Activated naive CD4-positive, alpha-beta T cell treated with anti-CD3 and anti-CD28 coated beads, Interleukin-2, amount 50 U/mL, for 24 hours (primary cell): ENCODE measurements at regions not wholly inside any gene's neighbourhood (a gene's known extent, or its start where the extent isn't known, plus 50 kb on each side); places are given as distances from the start of the nearest gene placed in this dataset.
"Not testable (repeated sequence)": the region's sequence is repeated elsewhere in the genome, so short reads cannot be mapped to it uniquely, and the experiment has no call there.

Experiments used
- H3K27ac Mint-ChIP-seq: one replicate; pipeline ENCODE4 v1.8.0; 2021; ENCODE audit warnings: mild to moderate bottlenecking, mixed read lengths
- H3K27me3 Mint-ChIP-seq: one replicate; pipeline ENCODE4 v1.8.0; 2021; ENCODE audit warnings: mixed read lengths
- H3K36me3 Mint-ChIP-seq: one replicate; pipeline ENCODE4 v1.8.0; 2021; ENCODE audit warnings: mixed read lengths
- H3K4me1 Mint-ChIP-seq: one replicate; pipeline ENCODE4 v1.8.0; 2021; ENCODE audit warnings: mixed read lengths
- H3K4me3 Mint-ChIP-seq: one replicate; pipeline ENCODE4 v1.8.0; 2021; ENCODE audit warnings: mild to moderate bottlenecking, mixed read lengths
- H3K9me3 Mint-ChIP-seq: one replicate; pipeline ENCODE4 v1.8.0; 2021; ENCODE audit warnings: mixed read lengths

DNA sequence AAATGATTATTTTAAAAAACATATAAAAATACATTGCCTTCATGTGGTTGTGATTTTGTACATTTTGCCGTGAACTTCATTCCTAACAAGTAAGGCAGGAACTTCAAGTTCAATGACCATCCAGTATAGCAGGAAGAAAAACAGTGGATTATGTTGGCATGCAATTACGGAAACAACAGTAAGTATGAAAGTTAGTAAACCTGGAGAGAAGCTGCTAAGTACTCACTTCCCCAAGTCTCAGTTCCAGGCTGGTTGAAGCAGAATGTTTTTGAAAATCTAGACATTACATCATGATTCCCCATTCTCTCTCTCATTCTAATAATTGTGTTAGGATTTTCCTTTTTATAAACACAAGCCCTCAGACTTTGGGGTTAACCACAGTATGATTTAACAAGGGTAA is 987.1 kb upstream of the KLHL29 start:
- no peak overlapping the region for H3K4me3 Mint-ChIP-seq
- peaks cover 4% of the 10 kb centered on the region for H3K9me3 Mint-ChIP-seq
- no peaks in the 10 kb centered on the region for H3K36me3 Mint-ChIP-seq
- no peaks in the 10 kb centered on the region for H3K4me1 Mint-ChIP-seq
- H3K27me3 Mint-ChIP-seq = no peaks in the 10 kb centered on the region
- no peak overlapping the region for H3K27ac Mint-ChIP-seq

DNA sequence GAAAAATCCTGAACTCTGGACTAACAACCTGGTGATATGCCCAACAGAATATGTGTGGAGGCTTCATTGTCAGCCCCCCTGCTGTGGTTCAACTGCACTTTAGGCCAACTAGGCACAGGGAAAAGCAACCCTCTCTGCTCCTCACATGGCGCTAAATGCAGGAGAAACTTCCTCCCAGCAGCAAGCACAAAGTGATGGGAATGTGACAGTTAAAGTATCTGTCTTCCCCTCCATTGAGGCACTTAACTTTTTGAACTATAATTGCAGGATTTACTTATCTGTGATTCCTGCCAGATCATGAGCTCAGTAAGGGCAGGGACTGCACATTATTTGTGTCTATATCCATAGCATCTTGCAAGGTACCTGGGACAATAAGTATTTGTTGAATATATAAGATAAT is 981.2 kb upstream of the KLHL29 start:
- Mint-ChIP-seq H3K27me3 (no peaks in the 10 kb centered on the region), H3K27ac (no peak overlapping the region), H3K4me3 (no peak overlapping the region), H3K9me3 (peaks cover 8% of the 10 kb centered on the region), H3K36me3 (no peaks in the 10 kb centered on the region), H3K4me1 (no peaks in the 10 kb centered on the region)

DNA sequence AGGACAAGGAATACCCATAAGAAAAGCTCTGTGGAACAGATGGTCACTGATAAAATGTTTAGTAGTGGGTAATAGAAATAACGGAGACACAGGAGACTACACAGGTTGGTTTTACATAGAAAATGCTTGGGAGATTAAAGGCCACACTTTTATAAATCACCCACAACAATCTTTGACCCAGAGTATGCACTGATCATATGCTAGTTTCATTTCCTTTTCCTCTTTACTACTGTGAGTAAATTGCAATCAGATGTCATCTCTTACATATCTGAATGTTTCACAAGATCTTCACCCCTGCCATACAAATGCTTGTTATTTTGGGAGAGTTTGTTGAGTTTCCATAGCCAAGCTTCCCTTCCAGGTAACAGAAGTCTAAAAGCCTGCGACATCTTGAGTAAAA is 978.4 kb upstream of the KLHL29 start:
- peaks cover 8% of the 10 kb centered on the region for H3K9me3 Mint-ChIP-seq

DNA sequence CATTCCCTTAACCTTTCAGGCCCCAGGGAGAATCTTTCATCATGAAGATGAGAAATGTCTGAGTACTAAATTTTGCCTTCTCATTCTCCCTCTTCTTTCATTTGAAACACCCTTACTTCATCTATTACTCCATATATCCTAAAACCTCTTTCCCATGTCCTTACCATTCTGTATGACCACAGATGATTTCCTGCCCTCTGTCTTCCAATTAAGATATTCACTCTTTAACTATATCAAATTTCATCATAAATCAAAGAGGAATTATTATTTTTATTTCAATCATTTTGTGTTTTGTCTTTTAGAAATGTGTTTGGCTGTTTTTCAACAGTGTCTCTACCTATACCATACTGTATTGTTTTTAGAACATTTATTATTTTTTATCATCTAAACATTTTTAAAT is 964.9 kb upstream of the KLHL29 start:
- peaks cover 1% of the 10 kb centered on the region for H3K36me3 Mint-ChIP-seq
- H3K4me1 Mint-ChIP-seq = no peaks in the 10 kb centered on the region
- H3K27ac Mint-ChIP-seq = no peak overlapping the region
- no peak overlapping the region for H3K4me3 Mint-ChIP-seq
- H3K27me3 Mint-ChIP-seq = no peaks in the 10 kb centered on the region
- H3K9me3 Mint-ChIP-seq = peaks cover 20% of the 10 kb centered on the region

More for the DNA sequence above, 978.4 kb upstream of the KLHL29 start:
- H3K36me3 Mint-ChIP-seq = no peaks in the 10 kb centered on the region
- no peak overlapping the region for H3K27ac Mint-ChIP-seq
- no peaks in the 10 kb centered on the region for H3K4me1 Mint-ChIP-seq
- H3K27me3 Mint-ChIP-seq = no peaks in the 10 kb centered on the region
- no peak overlapping the region for H3K4me3 Mint-ChIP-seq

DNA sequence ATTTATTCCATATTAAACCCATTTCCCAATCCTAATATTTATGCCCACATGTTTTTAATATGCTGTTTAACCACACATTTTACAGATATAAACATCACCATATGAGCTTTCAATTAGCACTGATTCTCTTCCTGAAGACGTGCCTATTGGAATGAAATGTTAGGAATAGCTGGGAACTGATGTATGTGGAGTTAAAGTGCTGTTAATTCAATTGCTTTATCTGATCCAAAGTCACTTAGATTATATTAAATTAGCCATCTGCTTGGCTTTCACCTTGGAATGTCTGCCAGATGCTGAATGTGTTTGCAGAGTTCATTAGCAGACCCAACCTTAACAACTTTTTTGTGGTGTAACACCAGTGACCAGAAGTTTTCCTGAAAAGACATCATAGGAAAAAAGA is 942.9 kb upstream of the KLHL29 start:
- no peaks in the 10 kb centered on the region for H3K36me3 Mint-ChIP-seq
- peaks cover under 1% of the 10 kb centered on the region for H3K9me3 Mint-ChIP-seq
- H3K4me3 Mint-ChIP-seq = no peak overlapping the region
- H3K27ac Mint-ChIP-seq = no peak overlapping the region
- H3K4me1 Mint-ChIP-seq = no peaks in the 10 kb centered on the region
- H3K27me3 Mint-ChIP-seq = no peaks in the 10 kb centered on the region

DNA sequence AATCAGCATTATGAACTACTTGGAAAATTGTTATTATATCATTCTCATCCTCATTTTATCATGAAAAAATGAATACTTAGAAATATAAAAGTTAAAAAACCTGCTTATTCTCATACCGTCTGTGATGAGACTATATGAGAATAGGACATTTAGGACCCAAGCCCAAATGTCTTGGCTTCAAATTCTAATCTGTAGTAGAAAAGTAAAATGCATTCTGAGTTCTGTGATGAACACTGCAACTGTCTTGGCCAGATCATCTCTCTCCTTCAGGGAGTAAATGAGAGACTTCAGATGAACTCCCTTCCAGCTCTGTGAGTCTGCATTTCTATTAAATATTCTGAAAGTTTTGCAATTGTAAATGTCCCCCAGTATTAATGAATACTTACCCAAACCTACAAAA is 940.7 kb upstream of the KLHL29 start:
- Mint-ChIP-seq H3K27ac (no peak overlapping the region), H3K4me3 (no peak overlapping the region), H3K9me3 (peaks cover 9% of the 10 kb centered on the region), H3K27me3 (no peaks in the 10 kb centered on the region), H3K4me1 (no peaks in the 10 kb centered on the region), H3K36me3 (no peaks in the 10 kb centered on the region)

DNA sequence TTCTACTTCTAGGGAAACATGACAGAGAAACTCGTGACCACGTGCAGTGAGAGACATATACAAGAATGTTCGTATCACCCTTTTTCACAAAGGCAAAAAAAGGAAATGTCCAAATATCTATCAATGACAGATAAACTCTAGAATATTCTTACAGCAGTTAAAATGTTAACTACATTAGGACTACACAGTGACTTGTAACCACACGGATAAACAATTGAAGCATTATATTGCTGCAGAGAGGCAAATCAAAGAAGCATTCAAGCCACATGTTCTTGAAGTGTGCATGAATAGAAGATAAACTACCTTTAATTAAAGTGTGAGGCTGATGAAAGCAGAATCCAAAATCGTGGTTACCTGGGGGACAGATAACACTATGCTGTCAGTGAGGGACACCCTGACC is 935.3 kb upstream of the KLHL29 start:
- H3K4me1 Mint-ChIP-seq = no peaks in the 10 kb centered on the region
- H3K27ac Mint-ChIP-seq = no peak overlapping the region
- H3K27me3 Mint-ChIP-seq = no peaks in the 10 kb centered on the region
- H3K36me3 Mint-ChIP-seq = no peaks in the 10 kb centered on the region
- H3K4me3 Mint-ChIP-seq = no peak overlapping the region
- peaks cover 9% of the 10 kb centered on the region for H3K9me3 Mint-ChIP-seq

DNA sequence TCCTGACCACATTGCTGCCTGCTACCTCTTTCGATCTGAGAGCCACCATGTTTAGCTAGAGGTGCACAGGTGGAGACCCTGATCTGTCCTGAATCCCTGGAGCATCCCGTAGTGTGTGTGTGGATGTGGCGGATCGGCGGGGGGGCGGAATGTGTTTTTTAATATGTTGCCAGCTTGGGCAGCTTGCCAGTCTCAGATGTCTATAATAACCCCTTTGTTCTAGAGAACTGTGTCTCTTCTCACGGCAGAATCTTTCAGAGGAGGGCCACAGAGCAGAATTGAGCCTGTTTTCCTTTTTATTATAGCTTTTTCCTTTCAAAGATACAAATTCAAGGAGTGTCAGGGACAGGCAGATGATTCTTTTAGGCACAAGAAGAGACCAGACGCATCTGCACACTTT is 934.1 kb upstream of the KLHL29 start:
- Mint-ChIP-seq H3K9me3 (peaks cover 9% of the 10 kb centered on the region), H3K4me1 (no peaks in the 10 kb centered on the region), H3K27ac (no peak overlapping the region), H3K36me3 (no peaks in the 10 kb centered on the region), H3K4me3 (no peak overlapping the region), H3K27me3 (no peaks in the 10 kb centered on the region)

DNA sequence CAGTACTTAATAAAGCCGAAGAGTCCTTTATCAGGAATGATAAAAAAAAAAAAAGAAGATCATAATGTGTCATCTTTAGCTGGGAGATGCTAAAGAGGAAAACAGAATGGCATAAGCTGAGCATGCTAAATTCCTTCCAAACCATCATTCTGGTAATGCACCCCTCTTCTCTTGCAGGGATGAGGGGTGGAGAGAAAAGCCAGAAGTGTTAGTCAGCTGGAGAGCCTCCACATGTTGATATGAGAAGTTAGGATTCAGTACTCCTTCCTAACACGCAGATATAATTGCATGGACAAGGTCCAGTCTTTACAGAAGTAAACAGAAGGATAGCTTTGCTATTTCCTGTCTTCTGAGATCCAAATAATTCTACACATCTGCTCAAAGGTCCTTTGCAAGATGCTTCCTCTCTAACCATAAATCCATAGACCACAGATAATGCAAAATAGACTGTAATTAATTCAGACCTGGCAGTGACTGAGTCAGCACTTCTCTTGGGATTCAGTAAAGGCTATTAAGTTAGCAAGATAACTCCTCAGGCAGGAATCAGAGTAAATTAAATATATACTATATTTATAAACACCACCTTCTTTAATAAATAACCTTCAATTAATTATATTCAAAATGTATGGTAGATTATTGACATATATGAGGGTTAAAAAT is 930.0 kb upstream of the KLHL29 start:
- Mint-ChIP-seq H3K36me3 (no peaks in the 10 kb centered on the region), H3K4me1 (no peaks in the 10 kb centered on the region), H3K27me3 (no peaks in the 10 kb centered on the region), H3K27ac (no peak overlapping the region), H3K9me3 (no peaks in the 10 kb centered on the region), H3K4me3 (no peak overlapping the region)

DNA sequence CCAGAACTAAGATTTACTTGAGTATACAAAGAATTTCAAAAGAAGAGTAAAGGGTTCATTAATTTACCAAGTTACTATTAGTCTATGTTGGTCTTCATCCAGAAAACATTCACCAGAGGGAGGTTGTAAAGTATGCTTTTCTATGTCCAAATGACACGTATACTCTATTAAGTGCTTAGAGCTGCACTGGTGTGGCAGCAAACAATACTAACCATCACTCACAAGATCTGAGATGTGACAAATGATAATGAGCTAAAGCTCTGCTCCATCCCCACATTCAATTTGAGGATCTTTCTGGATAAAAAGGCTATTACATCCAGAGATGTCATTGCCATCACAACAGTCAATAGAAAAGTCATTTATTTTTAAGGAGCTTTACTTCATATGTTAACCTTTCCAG is 926.5 kb upstream of the KLHL29 start:
- Mint-ChIP-seq H3K36me3 (no peaks in the 10 kb centered on the region), H3K4me1 (no peaks in the 10 kb centered on the region), H3K27me3 (no peaks in the 10 kb centered on the region), H3K4me3 (no peak overlapping the region), H3K27ac (no peak overlapping the region), H3K9me3 (no peaks in the 10 kb centered on the region)

DNA sequence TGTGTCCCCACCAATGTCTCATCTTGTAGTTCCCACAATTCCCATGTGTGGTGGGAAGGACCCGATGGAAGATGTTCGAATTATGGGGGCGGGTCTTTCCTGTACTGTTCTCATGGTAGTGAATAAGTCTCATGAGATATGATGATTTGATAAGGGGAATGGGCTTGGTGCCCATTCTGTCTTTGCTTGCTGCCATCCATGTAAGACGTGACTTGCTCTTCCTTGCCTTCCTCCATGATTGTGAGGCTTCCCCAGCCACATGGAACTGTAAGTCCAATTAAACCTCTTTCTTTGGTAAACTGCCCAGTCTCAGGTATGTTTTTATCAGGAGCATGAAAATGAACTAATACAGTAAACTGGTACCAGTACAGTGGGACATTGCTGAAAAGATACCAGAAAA is 909.9 kb upstream of the KLHL29 start:
- H3K4me1 Mint-ChIP-seq, H3K27ac Mint-ChIP-seq, H3K9me3 Mint-ChIP-seq, H3K27me3 Mint-ChIP-seq, H3K36me3 Mint-ChIP-seq, H3K4me3 Mint-ChIP-seq: not testable (repeated sequence)

DNA sequence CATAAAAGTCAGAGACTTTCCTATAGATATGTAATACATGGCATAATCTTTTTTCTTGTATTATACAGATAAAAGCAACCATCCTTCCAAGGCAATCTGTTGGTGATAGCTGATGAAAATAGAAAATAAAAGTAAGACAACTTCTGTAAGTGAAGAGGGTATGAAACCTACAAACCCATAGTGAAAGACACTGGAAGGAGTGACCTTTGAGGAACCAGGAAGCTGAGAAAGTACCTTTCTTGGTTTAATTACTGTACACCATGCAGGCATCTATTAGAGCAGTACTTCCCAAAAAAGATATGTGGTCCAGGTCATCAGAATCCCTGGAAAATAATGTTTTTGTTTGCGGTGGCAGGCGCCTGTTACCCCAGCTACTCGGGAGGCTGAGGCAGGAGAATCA is 906.6 kb upstream of the KLHL29 start:
- no peaks in the 10 kb centered on the region for H3K9me3 Mint-ChIP-seq
- H3K4me3 Mint-ChIP-seq = no peak overlapping the region
- no peaks in the 10 kb centered on the region for H3K27me3 Mint-ChIP-seq
- H3K4me1 Mint-ChIP-seq = no peaks in the 10 kb centered on the region
- no peak overlapping the region for H3K27ac Mint-ChIP-seq
- no peaks in the 10 kb centered on the region for H3K36me3 Mint-ChIP-seq

DNA sequence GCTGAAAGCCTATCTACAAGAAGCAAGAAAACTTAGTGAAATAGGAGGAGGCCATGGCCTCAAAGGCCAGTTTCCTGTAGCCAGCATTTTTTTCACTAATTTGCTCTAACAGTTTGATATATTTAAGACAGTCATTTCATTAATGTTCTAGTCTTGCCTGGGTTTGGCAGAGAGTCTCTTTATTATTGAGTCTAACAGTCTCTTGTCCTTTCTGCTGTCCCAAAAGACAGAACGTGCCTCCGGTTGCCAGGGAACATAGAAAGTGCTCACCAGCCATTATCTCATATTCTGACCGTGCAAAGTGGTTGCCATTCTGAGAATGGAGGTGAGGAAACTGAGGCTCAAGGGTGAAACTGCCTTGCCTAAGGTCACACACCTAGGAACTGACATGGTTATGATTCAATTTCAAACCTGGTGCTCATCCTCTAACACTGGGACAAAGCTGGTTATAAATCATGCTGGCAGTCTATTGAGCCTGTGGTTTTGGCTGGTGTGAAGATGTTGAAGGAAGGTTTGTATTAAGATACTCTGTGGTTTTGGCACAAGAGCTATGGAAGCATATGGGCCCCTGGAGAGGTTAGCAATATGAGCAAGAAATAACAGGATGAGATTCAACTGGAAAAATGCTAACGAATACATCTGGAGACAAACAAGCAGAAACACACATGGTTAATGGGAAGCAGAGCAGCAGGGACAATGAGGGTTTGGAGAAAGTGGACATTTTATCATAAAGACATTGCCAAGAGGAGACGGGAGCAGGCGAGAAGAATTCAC is 903.3 kb upstream of the KLHL29 start:
- Mint-ChIP-seq H3K36me3 (no peaks in the 10 kb centered on the region), H3K9me3 (no peaks in the 10 kb centered on the region), H3K4me1 (no peaks in the 10 kb centered on the region), H3K27ac (no peak overlapping the region), H3K4me3 (no peak overlapping the region), H3K27me3 (no peaks in the 10 kb centered on the region)

DNA sequence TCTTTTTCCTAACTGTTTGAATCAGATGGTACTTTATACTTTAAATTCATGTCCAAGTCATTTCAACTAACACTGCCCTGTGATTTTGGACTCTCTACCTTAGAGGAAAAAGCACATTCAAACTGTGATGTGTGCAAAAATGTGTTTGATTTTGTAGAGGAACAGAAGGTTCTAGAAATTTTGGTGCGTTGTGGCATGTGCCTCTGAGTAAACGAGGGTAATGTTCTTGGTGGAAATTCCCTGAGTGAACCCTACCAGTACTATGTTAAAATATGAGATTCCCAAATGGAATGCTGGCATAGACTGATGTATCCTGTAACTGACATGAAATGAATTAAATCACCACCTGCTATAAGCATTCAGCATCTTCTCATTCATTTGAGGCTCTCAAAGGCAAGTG is 901.9 kb upstream of the KLHL29 start:
- H3K36me3 Mint-ChIP-seq = no peaks in the 10 kb centered on the region
- H3K4me3 Mint-ChIP-seq = no peak overlapping the region
- no peak overlapping the region for H3K27ac Mint-ChIP-seq
- H3K27me3 Mint-ChIP-seq = no peaks in the 10 kb centered on the region
- no peaks in the 10 kb centered on the region for H3K9me3 Mint-ChIP-seq
- no peaks in the 10 kb centered on the region for H3K4me1 Mint-ChIP-seq

DNA sequence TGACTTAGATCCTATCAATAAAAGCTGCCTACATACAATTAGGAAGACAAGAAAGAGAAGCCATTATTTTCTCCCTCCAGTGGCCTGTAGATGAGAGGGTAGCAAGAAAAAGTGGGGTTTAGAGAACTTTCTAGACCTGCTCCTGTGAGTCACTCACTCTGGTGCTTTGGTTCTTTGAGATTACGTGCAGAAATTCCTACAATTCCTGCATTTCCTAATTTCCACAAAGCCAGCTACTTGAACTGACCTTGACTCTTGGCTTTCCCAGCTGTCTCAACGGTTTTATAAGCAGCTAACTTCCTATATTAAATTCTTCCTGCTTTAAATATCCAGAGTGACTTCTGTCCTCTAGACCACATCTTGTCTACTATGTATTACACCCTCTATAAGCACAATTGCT is 899.5 kb upstream of the KLHL29 start:
- Mint-ChIP-seq H3K4me3 (no peak overlapping the region), H3K27me3 (no peaks in the 10 kb centered on the region), H3K4me1 (no peaks in the 10 kb centered on the region), H3K9me3 (peaks cover 6% of the 10 kb centered on the region), H3K36me3 (no peaks in the 10 kb centered on the region), H3K27ac (no peak overlapping the region)

DNA sequence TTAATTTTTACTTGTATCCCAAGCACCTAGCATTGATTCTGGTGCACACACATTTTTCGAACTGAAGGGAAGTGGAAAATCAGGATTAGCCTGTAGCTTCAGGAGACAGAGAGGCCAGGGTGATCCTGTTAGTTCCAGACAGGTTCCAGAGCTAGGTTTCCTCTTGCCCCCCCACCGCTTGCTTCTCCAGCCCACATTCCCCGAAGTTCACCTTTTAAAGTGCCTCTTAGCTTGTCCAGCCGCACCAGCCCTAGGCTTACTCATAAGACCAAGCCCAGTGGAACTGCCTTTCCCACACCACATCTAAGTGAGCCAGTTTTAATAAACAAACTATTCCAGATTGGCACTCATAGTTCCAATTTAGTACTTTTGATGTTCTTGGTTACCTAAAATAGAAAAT is 898.6 kb upstream of the KLHL29 start:
- Mint-ChIP-seq H3K4me1 (no peaks in the 10 kb centered on the region), H3K4me3 (no peak overlapping the region), H3K36me3 (no peaks in the 10 kb centered on the region), H3K27me3 (no peaks in the 10 kb centered on the region), H3K27ac (no peak overlapping the region), H3K9me3 (peaks cover 7% of the 10 kb centered on the region)

DNA sequence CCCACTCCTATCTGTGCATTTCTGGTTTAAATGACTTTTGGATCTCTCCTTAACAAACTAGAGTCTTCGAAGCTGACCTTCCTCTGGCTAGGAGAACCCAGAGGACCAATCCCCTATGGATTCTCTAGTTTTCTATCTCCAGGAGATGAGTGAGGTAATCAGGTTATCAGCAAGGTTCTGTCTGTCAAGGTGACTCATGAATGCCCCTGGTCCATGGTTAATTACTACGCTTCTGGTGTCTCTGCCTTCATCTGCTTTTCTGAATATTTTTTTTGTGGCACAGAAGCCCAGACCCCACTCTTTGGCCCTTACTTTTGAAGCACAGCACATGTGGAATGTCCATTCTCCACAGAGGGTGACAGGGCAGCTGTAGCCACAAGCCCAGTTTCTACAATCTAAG is 897.9 kb upstream of the KLHL29 start:
- peaks cover 10% of the 10 kb centered on the region for H3K9me3 Mint-ChIP-seq
- no peaks in the 10 kb centered on the region for H3K27me3 Mint-ChIP-seq
- H3K4me3 Mint-ChIP-seq = no peak overlapping the region
- no peak overlapping the region for H3K27ac Mint-ChIP-seq
- no peaks in the 10 kb centered on the region for H3K36me3 Mint-ChIP-seq
- no peaks in the 10 kb centered on the region for H3K4me1 Mint-ChIP-seq
